Tibial nerve (tissue), 4 donors: ENCODE measurements at regions not wholly inside any gene's neighbourhood (a gene's known extent, or its start where the extent isn't known, plus 50 kb on each side); places are given as distances from the start of the nearest gene placed in this dataset.

Experiments
- CTCF ChIP-seq, 5 experiments: fragments of 200-600 bp in 3 of 5; fragments of 450-650 bp in 2 of 5; sonication (generic) in 3 of 5; IDR thresholded peaks; one replicate each; pipeline ENCODE4 v1.5.1; 2016 to 2019; ENCODE audit warnings: antibody characterized with exemption in 5 of 5, mild to moderate bottlenecking in 3 of 5, moderate library complexity in 2 of 5
- EP300 ChIP-seq, 2 donors: sonication (generic); formaldehyde crosslinking; IDR thresholded peaks; one replicate each; pipeline ENCODE4 v1.6.1; 2017; ENCODE audit warnings: antibody characterized with exemption in 2 of 2, mild to moderate bottlenecking in 1 of 2
- POLR2A ChIP-seq, 2 donors: fragments of 450-650 bp; IDR thresholded peaks; one replicate each; pipeline ENCODE4 v1.6.1; 2017; ENCODE audit warnings: antibody characterized with exemption in 2 of 2, mild to moderate bottlenecking in 2 of 2, moderate library complexity in 2 of 2

GRCh38 chr1:58396150-58396549, 150.4 kb downstream of the OMA1 start:
- TF ChIP-seq CTCF (IDR thresholded peaks at IDR 0.05) (no peak), POLR2A (IDR thresholded peaks at IDR 0.05) (no peak), EP300 (IDR thresholded peaks at IDR 0.05) (no peak)
